K562 (cell line): ENCODE measurements at regions not wholly inside any gene's neighbourhood (a gene's known extent, or its start where the extent isn't known, plus 50 kb on each side); places are given as distances from the start of the nearest gene placed in this dataset.
A peak's percentile ranks its signal among the peaks of the same experiment; 100 is the strongest.
"Not testable (repeated sequence)": the region's sequence is repeated elsewhere in the genome, so short reads cannot be mapped to it uniquely, and the experiment has no call there.

Experiments used
- ATF2 ChIP-seq: sonication (generic); formaldehyde crosslinking; IDR thresholded peaks from 2 replicates; pipeline ENCODE4 v1.8.1; 2022; ENCODE audit warnings: missing genetic modification reagents
- CTCF ChIP-seq, 3 experiments: IDR thresholded peaks in 2 of 3; conservative IDR thresholded peaks in 1 of 3; 2 replicates each; pipeline ENCODE4 v1.5.1; 2011 to 2012; ENCODE audit warnings: low read length in 3 of 3, mild to moderate bottlenecking in 3 of 3, control low read depth in 2 of 3, improper control_type of control experiment in 1 of 3, inconsistent platforms in 1 of 3, low read depth in 1 of 3, mixed read lengths in 1 of 3, moderate library complexity in 1 of 3; ENCODE audit not compliant: insufficient read depth in 2 of 3
- EP300 ChIP-seq: IDR thresholded peaks from 2 replicates; pipeline ENCODE4 v1.6.1; 2012; ENCODE audit warnings: low read length, improper control_type of control experiment
- FOXM1 ChIP-seq, 2 experiments: fragments of 450-650 bp in 1 of 2; sonication (generic) in 1 of 2; formaldehyde crosslinking in 1 of 2; IDR thresholded peaks; 2 replicates each; pipeline versions ENCODE4 v1.6.1 to v1.9.0; 2017 to 2022; ENCODE audit warnings: low read depth in 2 of 2, mild to moderate bottlenecking in 2 of 2, missing genetic modification reagents in 1 of 2, moderate library complexity in 1 of 2
- GTF2F1 ChIP-seq: IDR thresholded peaks from 2 replicates; pipeline ENCODE4 v1.6.1; 2011; ENCODE audit warnings: low read depth, low read length, improper control_type of control experiment
- JUND ChIP-seq, 2 experiments: IDR thresholded peaks; 2 replicates in 1 of 2; 3 replicates in 1 of 2; pipeline ENCODE4 v1.6.1; 2011; ENCODE audit warnings: borderline replicate concordance in 2 of 2, low read depth in 2 of 2, low read length in 2 of 2, improper control_type of control experiment in 1 of 2, missing biosample characterization in 1 of 2, missing genetic modification characterization in 1 of 2, missing genetic modification reagents in 1 of 2
- MAX ChIP-seq: sonication (generic); formaldehyde crosslinking; IDR thresholded peaks from 2 replicates; pipeline ENCODE4 v1.9.0; 2022; ENCODE audit warnings: mild to moderate bottlenecking, missing genetic modification reagents
- NBN ChIP-seq: fragments of 450-650 bp; IDR thresholded peaks from 2 replicates; pipeline ENCODE4 v1.6.1; 2016; ENCODE audit warnings: low read depth, mild to moderate bottlenecking
- NRF1 ChIP-seq, 2 experiments: fragments of 450-650 bp; IDR thresholded peaks in 1 of 2; conservative IDR thresholded peaks in 1 of 2; 2 replicates each; pipeline ENCODE4 v1.6.1; 2014; ENCODE audit warnings: mild to moderate bottlenecking in 2 of 2
- PHB2 ChIP-seq: fragments of 450-650 bp; IDR thresholded peaks from 2 replicates; pipeline ENCODE4 v1.6.1; 2017; ENCODE audit warnings: low read depth
- POLR2A ChIP-seq: fragments of 450-650 bp; conservative IDR thresholded peaks from 2 replicates; pipeline ENCODE4 v1.6.1; 2016
- RB1 ChIP-seq: fragments of 450-650 bp; IDR thresholded peaks from 2 replicates; pipeline ENCODE4 v1.6.1; 2017; ENCODE audit warnings: low read depth, mild to moderate bottlenecking
- REST ChIP-seq, 2 experiments: fragments of 450-650 bp; formaldehyde crosslinking in 1 of 2; IDR thresholded peaks; 2 replicates each; pipeline versions ENCODE4 v1.4.0 to v1.6.1; 2014 to 2020; ENCODE audit warnings: mild to moderate bottlenecking in 2 of 2, borderline replicate concordance in 1 of 2, low read depth in 1 of 2
- U2AF1 ChIP-seq: fragments of 200-400 bp; formaldehyde crosslinking; optimal IDR thresholded peaks from 2 replicates; pipeline ENCODE3; 2017; ENCODE audit warnings: mild to moderate bottlenecking, low read depth, low read length, moderate library complexity

- not testable (repeated sequence) for TF ChIP-seq RB1; NRF1 (conservative IDR thresholded peaks at IDR 0.05 in 1 of 2, IDR thresholded peaks at IDR 0.05 in 1 of 2); NBN; GTF2F1; JUND (IDR thresholded peaks at IDR 0.05; ENCODE audit: borderline replicate concordance, low read depth, low read length); JUND (tag; IDR thresholded peaks at IDR 0.05; ENCODE audit: borderline replicate concordance, low read depth, low read length); ATF2 (CRISPR knock-in tag); POLR2A; MAX (CRISPR knock-in tag); FOXM1 (IDR thresholded peaks at IDR 0.05; ENCODE audit: low read depth); FOXM1 (CRISPR knock-in tag; IDR thresholded peaks at IDR 0.05; ENCODE audit: low read depth); U2AF1; PHB2; EP300; REST (IDR thresholded peaks at IDR 0.05; ENCODE audit: borderline replicate concordance); REST (CRISPR knock-in tag; IDR thresholded peaks at IDR 0.05; ENCODE audit: low read depth)
- TF ChIP-seq CTCF (IDR thresholded peaks at IDR 0.05 in 2 of 3, conservative IDR thresholded peaks at IDR 0.05 in 1 of 3; ENCODE audit: insufficient read depth in 2 of 3, low read depth in 1 of 3, low read length in 3 of 3): peak in 2 of 3 experiments; percentile 20 to 36; a peak in 3 of 6 replicates
Observed at GRCh38 chr18:107464-107863, 50.9 kb upstream of the USP14 start.
